ENCODE measurements at regions not wholly inside any gene's neighbourhood (a gene's known extent, or its start where the extent isn't known, plus 50 kb on each side); places are given as distances from the start of the nearest gene placed in this dataset.

DNA sequence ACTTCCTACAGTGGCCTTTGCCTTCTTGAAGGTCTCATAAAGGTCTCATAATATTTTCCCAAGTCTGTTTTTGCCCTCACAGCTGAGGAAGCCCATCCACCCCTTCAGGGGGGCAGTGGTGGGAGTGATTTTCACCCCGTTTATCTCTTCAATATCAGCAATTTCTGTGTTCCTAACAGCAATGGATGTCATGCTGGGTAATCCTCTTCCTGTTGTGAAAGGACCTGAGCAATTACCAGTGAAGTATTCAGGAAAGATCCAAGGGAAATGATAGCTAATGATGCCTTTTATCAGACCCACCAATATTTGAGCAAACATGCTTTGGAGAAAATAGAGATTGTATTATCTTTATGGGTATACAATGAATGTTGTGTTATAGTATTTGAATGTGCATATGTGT lies 226.9 kb downstream of the INSC start:
- POLR2A ChIA-PET (ENCODE audit: unreplicated experiment): no interaction called here

DNA sequence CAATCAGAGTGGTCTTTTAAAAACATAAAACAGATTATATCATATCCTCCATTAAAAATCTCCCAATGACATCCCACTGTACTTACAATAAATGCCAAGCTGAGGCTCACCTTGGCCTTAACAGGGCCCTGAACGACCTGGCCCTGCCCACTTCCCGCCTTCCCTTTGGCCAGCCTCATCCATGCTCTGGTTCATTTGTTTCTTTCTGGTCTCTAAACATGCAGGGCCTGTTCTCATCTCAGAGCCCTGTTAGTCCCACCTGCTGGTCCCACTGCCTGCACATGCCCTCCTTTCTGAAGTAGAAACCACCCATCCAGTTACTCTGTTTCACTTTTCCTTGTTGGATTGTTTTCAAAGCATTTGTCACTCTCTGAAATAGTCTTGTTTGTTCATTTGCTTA lies 227.4 kb downstream of the INSC start:
- BruUV-seq (replicated peaks): no TSS peak
- TF ChIP-seq EZH2 (IDR thresholded peaks at IDR 0.05; ENCODE audit: low read length, unreplicated experiment) (no peak), EZH2phosphoT487 (IDR thresholded peaks at IDR 0.05; ENCODE audit: borderline replicate concordance, low read length) (no peak)
- TF ChIP-seq, protein P1, sequence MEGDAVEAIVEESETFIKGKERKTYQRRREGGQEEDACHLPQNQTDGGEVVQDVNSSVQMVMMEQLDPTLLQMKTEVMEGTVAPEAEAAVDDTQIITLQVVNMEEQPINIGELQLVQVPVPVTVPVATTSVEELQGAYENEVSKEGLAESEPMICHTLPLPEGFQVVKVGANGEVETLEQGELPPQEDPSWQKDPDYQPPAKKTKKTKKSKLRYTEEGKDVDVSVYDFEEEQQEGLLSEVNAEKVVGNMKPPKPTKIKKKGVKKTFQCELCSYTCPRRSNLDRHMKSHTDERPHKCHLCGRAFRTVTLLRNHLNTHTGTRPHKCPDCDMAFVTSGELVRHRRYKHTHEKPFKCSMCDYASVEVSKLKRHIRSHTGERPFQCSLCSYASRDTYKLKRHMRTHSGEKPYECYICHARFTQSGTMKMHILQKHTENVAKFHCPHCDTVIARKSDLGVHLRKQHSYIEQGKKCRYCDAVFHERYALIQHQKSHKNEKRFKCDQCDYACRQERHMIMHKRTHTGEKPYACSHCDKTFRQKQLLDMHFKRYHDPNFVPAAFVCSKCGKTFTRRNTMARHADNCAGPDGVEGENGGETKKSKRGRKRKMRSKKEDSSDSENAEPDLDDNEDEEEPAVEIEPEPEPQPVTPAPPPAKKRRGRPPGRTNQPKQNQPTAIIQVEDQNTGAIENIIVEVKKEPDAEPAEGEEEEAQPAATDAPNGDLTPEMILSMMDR (conservative IDR thresholded peaks at IDR 0.05; ENCODE audit: low read depth, low read length): no peak
- intact Hi-C loops (cut with micrococcal nuclease): no loop called here

More for the DNA sequence above, 226.9 kb downstream of the INSC start:
- Histone ChIP-seq H3K27ac (ENCODE audit: low read length) (no peak overlapping the region), H4K20me1 (ENCODE audit: low read length) (no peaks in the 10 kb centered on the region), H3K9me3 (ENCODE audit: low read length) (no peaks in the 10 kb centered on the region; the same call in 1 of the 2 replicates), H2AFZ (ENCODE audit: low read length) (no peak overlapping the region), H3K9me2 (replicated peaks; ENCODE audit: low read length) (no peaks in the 10 kb centered on the region), H3K4me2 (ENCODE audit: low read length) (no peak overlapping the region), H3F3A (ENCODE audit: low read length, unreplicated experiment) (no peaks in the 10 kb centered on the region), H3K27me3 (ENCODE audit: low read length) (no peaks in the 10 kb centered on the region), H3K4me3 (ENCODE audit: low read length) (no peak overlapping the region), H3K79me2 (ENCODE audit: low read length) (no peaks in the 10 kb centered on the region), H3K36me3 (ENCODE audit: low read depth, low read length) (no peaks in the 10 kb centered on the region), H3K4me1 (ENCODE audit: insufficient read depth, low read length) (no peaks in the 10 kb centered on the region), H3K9ac (ENCODE audit: low read length) (no peak overlapping the region)
- no peak for TF ChIP-seq EZH2phosphoT487 (IDR thresholded peaks at IDR 0.05; ENCODE audit: borderline replicate concordance, low read length)
- no peak for TF ChIP-seq EZH2 (IDR thresholded peaks at IDR 0.05; ENCODE audit: low read length, unreplicated experiment)
- TF ChIP-seq, protein P1 (conservative IDR thresholded peaks at IDR 0.05; ENCODE audit: low read depth, low read length): no peak
- BruUV-seq (replicated peaks): no TSS peak
- intact Hi-C loops (cut with micrococcal nuclease): no loop called here
- no peak for DNase-seq
- CTCF ChIA-PET: no interaction called here
- ATAC-seq: no peak

DNA sequence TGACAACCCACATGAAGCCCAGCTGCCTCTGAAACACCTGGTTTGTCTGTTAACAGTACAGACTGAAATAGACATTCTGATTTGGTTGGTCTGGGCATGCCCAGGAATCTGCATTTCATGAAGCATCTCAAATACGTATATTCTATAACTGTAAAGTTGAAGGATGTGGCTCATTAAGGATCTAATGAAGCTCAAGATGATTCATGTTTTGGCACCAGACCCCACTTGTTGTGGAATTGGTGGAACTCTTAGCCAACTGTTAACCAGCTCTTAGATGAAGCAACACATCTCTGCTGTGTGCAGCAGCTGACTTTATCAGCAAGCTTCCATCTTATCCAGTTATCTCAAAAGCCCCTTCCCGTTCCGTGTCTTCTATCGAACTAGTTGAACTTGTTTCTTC lies 232.2 kb downstream of the INSC start:
- Histone ChIP-seq H3K9me2 (replicated peaks; ENCODE audit: low read length) (no peaks in the 10 kb centered on the region), H4K20me1 (ENCODE audit: low read length) (no peaks in the 10 kb centered on the region), H3K79me2 (ENCODE audit: low read length) (no peaks in the 10 kb centered on the region), H3K27me3 (ENCODE audit: low read length) (no peaks in the 10 kb centered on the region), H3K9ac (ENCODE audit: low read length) (no peak overlapping the region), H3K4me2 (ENCODE audit: low read length) (no peak overlapping the region), H2AFZ (ENCODE audit: low read length) (no peak overlapping the region), H3F3A (ENCODE audit: low read length, unreplicated experiment) (no peaks in the 10 kb centered on the region), H3K4me3 (ENCODE audit: low read length) (no peak overlapping the region), H3K4me1 (ENCODE audit: insufficient read depth, low read length) (no peaks in the 10 kb centered on the region), H3K27ac (ENCODE audit: low read length) (no peak overlapping the region), H3K9me3 (ENCODE audit: low read length) (no peaks in the 10 kb centered on the region), H3K36me3 (ENCODE audit: low read depth, low read length) (no peaks in the 10 kb centered on the region)
- ChIA-PET CTCF (no interaction called here), POLR2A (ENCODE audit: unreplicated experiment) (no interaction called here)
- ATAC-seq: no peak
- no TSS peak for BruUV-seq (replicated peaks)
- no peak for DNase-seq
- intact Hi-C loops (cut with micrococcal nuclease): no loop called here
- no peak for TF ChIP-seq EZH2 (IDR thresholded peaks at IDR 0.05; ENCODE audit: low read length, unreplicated experiment)
- no peak for TF ChIP-seq EZH2phosphoT487 (IDR thresholded peaks at IDR 0.05; ENCODE audit: borderline replicate concordance, low read length)
- TF ChIP-seq, protein P1 (conservative IDR thresholded peaks at IDR 0.05; ENCODE audit: low read depth, low read length): no peak

More for the DNA sequence above, 227.4 kb downstream of the INSC start:
- Histone ChIP-seq H3K27me3 (ENCODE audit: low read length) (no peaks in the 10 kb centered on the region), H2AFZ (ENCODE audit: low read length) (no peak overlapping the region), H4K20me1 (ENCODE audit: low read length) (no peaks in the 10 kb centered on the region), H3K9me3 (ENCODE audit: low read length) (no peaks in the 10 kb centered on the region; the same call in 1 of the 2 replicates), H3K9me2 (replicated peaks; ENCODE audit: low read length) (no peaks in the 10 kb centered on the region), H3K36me3 (ENCODE audit: low read depth, low read length) (no peaks in the 10 kb centered on the region), H3K27ac (ENCODE audit: low read length) (no peak overlapping the region), H3K79me2 (ENCODE audit: low read length) (no peaks in the 10 kb centered on the region), H3K4me1 (ENCODE audit: insufficient read depth, low read length) (no peaks in the 10 kb centered on the region), H3K4me3 (ENCODE audit: low read length) (no peak overlapping the region), H3F3A (ENCODE audit: low read length, unreplicated experiment) (no peaks in the 10 kb centered on the region), H3K4me2 (ENCODE audit: low read length) (no peak overlapping the region), H3K9ac (ENCODE audit: low read length) (no peak overlapping the region)
- DNase-seq: no peak
- ChIA-PET CTCF (no interaction called here), POLR2A (ENCODE audit: unreplicated experiment) (no interaction called here)
- ATAC-seq: no peak
